Stimulated activated memory B cell treated with anti-CD40 and anti-IgM and Interleukin-4, amounts not matched to agents 10 μg/mL and 1 μg/mL and 100 μg/mL, for 72 hours (primary cell): ENCODE measurements at regions not wholly inside any gene's neighbourhood (a gene's known extent, or its start where the extent isn't known, plus 50 kb on each side); places are given as distances from the start of the nearest gene placed in this dataset.
"Not testable (repeated sequence)": the region's sequence is repeated elsewhere in the genome, so short reads cannot be mapped to it uniquely, and the experiment has no call there.

ENCODE experiments used
- ATAC-seq: fragments of 150-1000 bp; cut with Tn5 transposase; 2 replicates; pipeline ENCODE4 v1.10.0; 2021
- H3K27ac Mint-ChIP-seq: one replicate; pipeline ENCODE4 v1.8.0; 2022; ENCODE audit warnings: mild to moderate bottlenecking, mixed read lengths
- H3K27me3 Mint-ChIP-seq: one replicate; pipeline ENCODE4 v1.8.0; 2022; ENCODE audit warnings: mixed read lengths
- H3K36me3 Mint-ChIP-seq: one replicate; pipeline ENCODE4 v1.8.0; 2022; ENCODE audit warnings: mixed read lengths
- H3K4me1 Mint-ChIP-seq: one replicate; pipeline ENCODE4 v1.8.0; 2022; ENCODE audit warnings: mixed read lengths
- H3K4me3 Mint-ChIP-seq: one replicate; pipeline ENCODE4 v1.8.0; 2022; ENCODE audit warnings: mild to moderate bottlenecking, moderate library complexity, mixed read lengths
- H3K9me3 Mint-ChIP-seq: one replicate; pipeline ENCODE4 v1.8.0; 2022; ENCODE audit warnings: mixed read lengths

GRCh38 chr11:101267654-101268053 is 138.0 kb upstream of the PGR start:
- Mint-ChIP-seq H3K27ac (no peak overlapping the region), H3K4me1 (no peaks in the 10 kb centered on the region), H3K4me3 (no peak overlapping the region), H3K36me3 (no peaks in the 10 kb centered on the region), H3K9me3 (no peaks in the 10 kb centered on the region), H3K27me3 (no peaks in the 10 kb centered on the region)
- no peak for ATAC-seq

DNA sequence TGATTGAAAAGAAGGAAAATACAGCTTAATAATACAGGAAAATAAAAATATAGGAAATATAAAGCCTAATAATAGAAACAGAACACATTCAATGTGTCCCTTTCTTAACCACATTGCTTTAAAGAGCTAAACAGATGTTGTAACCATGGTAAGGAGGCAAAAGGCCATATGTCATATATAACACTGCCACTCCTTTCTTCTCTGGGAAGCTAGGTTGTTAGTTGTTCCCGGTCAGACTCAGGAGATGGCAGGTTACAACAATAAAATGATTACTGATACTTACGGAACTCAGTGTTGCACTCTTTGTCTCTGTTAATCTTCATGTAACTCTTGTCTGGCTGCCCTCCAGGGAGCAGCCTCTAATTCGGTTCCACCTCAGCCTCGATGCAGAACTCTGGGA is 134.7 kb upstream of the PGR start:
- no peak overlapping the region for H3K27ac Mint-ChIP-seq
- H3K4me1 Mint-ChIP-seq: no peaks in the 10 kb centered on the region
- H3K36me3 Mint-ChIP-seq: no peaks in the 10 kb centered on the region
- no peak overlapping the region for H3K4me3 Mint-ChIP-seq
- H3K27me3 Mint-ChIP-seq: no peaks in the 10 kb centered on the region
- no peaks in the 10 kb centered on the region for H3K9me3 Mint-ChIP-seq
- no peak for ATAC-seq

GRCh38 chr11:101262995-101263394 is 133.4 kb upstream of the PGR start:
- no peak for ATAC-seq
- no peaks in the 10 kb centered on the region for H3K4me1 Mint-ChIP-seq
- H3K4me3 Mint-ChIP-seq: no peak overlapping the region
- no peak overlapping the region for H3K27ac Mint-ChIP-seq
- no peaks in the 10 kb centered on the region for H3K36me3 Mint-ChIP-seq
- H3K27me3 Mint-ChIP-seq: no peaks in the 10 kb centered on the region
- H3K9me3 Mint-ChIP-seq: no peaks in the 10 kb centered on the region

GRCh38 chr11:101262258-101262657 is 132.6 kb upstream of the PGR start:
- no peaks in the 10 kb centered on the region for H3K27me3 Mint-ChIP-seq
- no peaks in the 10 kb centered on the region for H3K9me3 Mint-ChIP-seq

GRCh38 chr11:101255036-101255435 is 125.4 kb upstream of the PGR start:
- H3K27ac Mint-ChIP-seq: no peak overlapping the region
- no peaks in the 10 kb centered on the region for H3K9me3 Mint-ChIP-seq
- H3K36me3 Mint-ChIP-seq: no peaks in the 10 kb centered on the region
- H3K27me3 Mint-ChIP-seq: no peaks in the 10 kb centered on the region
- peaks cover 8% of the 10 kb centered on the region for H3K4me1 Mint-ChIP-seq
- H3K4me3 Mint-ChIP-seq: no peak overlapping the region
- ATAC-seq: no peak

More at GRCh38 chr11:101262258-101262657, 132.6 kb upstream of the PGR start:
- Mint-ChIP-seq H3K27ac (no peak overlapping the region), H3K4me3 (no peak overlapping the region), H3K4me1 (no peaks in the 10 kb centered on the region), H3K36me3 (no peaks in the 10 kb centered on the region)
- no peak for ATAC-seq

DNA sequence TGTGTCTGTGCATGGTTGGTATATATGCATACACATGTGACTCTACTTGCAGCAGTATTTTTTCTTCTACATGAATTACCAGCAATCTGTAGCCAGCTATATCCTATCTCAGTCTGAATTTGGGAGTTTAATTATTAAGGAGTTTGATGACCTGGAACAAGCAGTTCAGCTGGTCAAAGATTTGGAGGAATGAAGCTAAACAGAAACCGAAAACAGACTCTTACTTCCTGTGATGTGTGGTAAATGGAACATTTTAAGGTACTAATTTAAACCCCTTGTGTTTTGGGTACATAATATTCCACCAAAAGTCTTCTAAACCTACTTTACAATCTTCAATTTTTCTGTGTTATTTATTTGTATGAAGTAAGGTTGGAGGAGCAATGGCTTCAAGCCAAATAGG is 124.4 kb upstream of the PGR start:
- H3K36me3 Mint-ChIP-seq: no peaks in the 10 kb centered on the region
- H3K4me3 Mint-ChIP-seq: no peak overlapping the region
- H3K9me3 Mint-ChIP-seq: no peaks in the 10 kb centered on the region
- no peak for ATAC-seq
- no peak overlapping the region for H3K27ac Mint-ChIP-seq
- peaks cover 8% of the 10 kb centered on the region for H3K4me1 Mint-ChIP-seq
- H3K27me3 Mint-ChIP-seq: no peaks in the 10 kb centered on the region

GRCh38 chr11:101245635-101246034 is 116.0 kb upstream of the PGR start:
- H3K36me3 Mint-ChIP-seq, ATAC-seq, H3K4me3 Mint-ChIP-seq, H3K27me3 Mint-ChIP-seq, H3K4me1 Mint-ChIP-seq, H3K27ac Mint-ChIP-seq, H3K9me3 Mint-ChIP-seq: not testable (repeated sequence)

- H3K27ac Mint-ChIP-seq, H3K9me3 Mint-ChIP-seq, ATAC-seq, H3K36me3 Mint-ChIP-seq, H3K4me1 Mint-ChIP-seq, H3K27me3 Mint-ChIP-seq, H3K4me3 Mint-ChIP-seq: not testable (repeated sequence)
Observed at GRCh38 chr11:101245081-101245480, 115.5 kb upstream of the PGR start.

GRCh38 chr11:101241160-101241795 is 111.7 kb upstream of the PGR start:
- ATAC-seq: peak; percentile 59

DNA sequence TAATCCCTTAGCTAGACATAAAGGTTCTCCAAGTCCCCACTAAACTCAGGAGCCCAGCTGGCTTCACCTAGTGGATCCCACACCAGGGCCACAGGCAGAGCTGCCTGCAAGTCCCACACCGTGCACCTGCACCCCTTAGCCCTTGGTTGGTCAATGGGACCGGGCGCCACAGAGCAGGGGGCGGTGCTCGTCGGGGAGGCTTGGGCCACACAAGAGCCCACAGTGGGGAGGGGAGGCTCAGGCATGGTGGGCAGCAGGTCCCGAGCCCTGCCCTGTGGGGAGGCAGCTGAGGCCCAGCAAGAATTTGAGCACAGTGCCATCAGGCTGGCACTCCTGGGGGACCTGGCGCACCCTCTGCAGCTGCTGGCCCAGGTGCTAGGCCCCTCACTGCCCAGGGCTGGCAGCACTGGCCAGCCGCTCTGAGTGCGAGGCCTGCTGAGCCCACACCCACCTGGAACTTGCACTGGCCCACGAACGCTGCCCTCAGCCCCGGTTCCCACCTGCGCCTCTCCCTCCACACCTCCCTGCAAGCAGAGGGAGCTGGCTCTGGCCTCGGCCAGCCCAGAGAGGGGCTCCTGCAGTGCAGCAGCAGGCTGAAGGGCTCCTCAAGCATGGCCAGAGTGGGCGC is 101.7 kb upstream of the PGR start:
- H3K27ac Mint-ChIP-seq, H3K4me3 Mint-ChIP-seq, H3K9me3 Mint-ChIP-seq, ATAC-seq, H3K4me1 Mint-ChIP-seq, H3K36me3 Mint-ChIP-seq, H3K27me3 Mint-ChIP-seq: not testable (repeated sequence)

More at GRCh38 chr11:101241160-101241795, 111.7 kb upstream of the PGR start:
- Mint-ChIP-seq H3K4me1 (peaks cover 7% of the 10 kb centered on the region), H3K27ac (no peak overlapping the region), H3K4me3 (no peak overlapping the region), H3K27me3 (no peaks in the 10 kb centered on the region), H3K9me3 (no peaks in the 10 kb centered on the region), H3K36me3 (no peaks in the 10 kb centered on the region)

DNA sequence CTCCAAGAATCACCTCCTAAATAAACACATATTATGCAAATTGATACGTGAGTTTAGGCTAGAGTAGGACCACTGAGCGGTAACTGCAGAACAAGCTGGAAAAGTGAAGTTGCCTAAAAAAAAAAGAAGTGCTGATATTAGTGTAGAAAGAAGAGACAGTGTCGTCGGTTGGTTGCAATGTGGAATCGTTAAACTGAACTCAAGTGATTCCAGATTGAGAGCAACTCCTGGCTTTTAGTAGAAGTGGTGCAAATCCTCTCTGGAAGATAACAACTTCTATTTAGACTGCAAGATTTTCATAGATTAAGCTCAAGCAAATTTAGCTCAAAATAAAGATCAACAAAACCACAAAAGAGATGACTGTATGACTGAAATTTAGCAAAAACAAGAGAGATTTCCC is 97.0 kb upstream of the PGR start:
- H3K36me3 Mint-ChIP-seq: no peaks in the 10 kb centered on the region
- no peak overlapping the region for H3K4me3 Mint-ChIP-seq
- H3K27me3 Mint-ChIP-seq: no peaks in the 10 kb centered on the region
- H3K9me3 Mint-ChIP-seq: peaks cover 11% of the 10 kb centered on the region
- ATAC-seq: no peak
- no peak overlapping the region for H3K27ac Mint-ChIP-seq
- H3K4me1 Mint-ChIP-seq: no peaks in the 10 kb centered on the region

DNA sequence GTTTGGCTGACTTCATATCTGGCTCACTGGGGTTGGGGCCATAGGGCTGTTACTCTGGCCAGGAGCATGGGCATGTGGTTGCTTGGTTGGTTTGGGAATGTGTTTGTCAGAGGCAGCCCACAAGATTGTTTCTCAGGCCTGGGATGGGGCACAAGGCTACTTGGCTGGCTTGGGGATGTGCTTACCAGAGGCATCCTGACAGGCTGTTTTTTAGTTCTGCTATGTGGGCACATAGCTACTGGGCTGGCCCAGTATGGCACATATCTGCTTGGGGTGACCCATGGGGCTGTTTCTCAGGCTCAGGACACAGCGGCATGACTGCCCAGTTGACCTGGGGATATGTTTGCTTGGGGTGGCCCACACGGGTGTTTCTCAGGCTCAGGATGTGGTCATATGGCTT is 94.6 kb upstream of the PGR start:
- Mint-ChIP-seq H3K36me3 (no peaks in the 10 kb centered on the region), H3K4me3 (no peak overlapping the region), H3K27ac (no peak overlapping the region), H3K27me3 (no peaks in the 10 kb centered on the region), H3K4me1 (no peaks in the 10 kb centered on the region), H3K9me3 (peaks cover 18% of the 10 kb centered on the region)
- ATAC-seq: no peak

DNA sequence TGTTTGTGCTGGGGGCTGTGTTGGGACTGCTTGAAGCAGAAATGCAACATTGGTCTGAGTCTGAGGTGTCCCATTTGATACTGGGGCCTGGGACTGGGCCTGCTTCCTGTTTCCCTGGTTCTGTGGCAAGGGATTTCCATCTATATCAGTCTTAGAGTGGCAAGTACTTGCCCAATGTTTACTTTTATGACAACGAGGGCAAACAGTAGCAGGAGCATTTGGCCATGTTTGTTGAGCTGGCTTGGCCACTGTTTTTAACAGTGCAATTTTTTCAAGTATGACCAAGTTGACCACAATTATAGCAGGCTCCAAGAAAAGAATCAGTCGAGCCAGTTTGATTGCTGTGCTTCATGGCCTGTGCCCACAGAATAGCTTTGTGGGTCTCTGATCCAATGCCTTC is 88.5 kb upstream of the PGR start:
- ATAC-seq, H3K27me3 Mint-ChIP-seq, H3K4me3 Mint-ChIP-seq, H3K36me3 Mint-ChIP-seq, H3K27ac Mint-ChIP-seq, H3K4me1 Mint-ChIP-seq: not testable (repeated sequence)
- H3K9me3 Mint-ChIP-seq: peaks cover 22% of the 10 kb centered on the region

DNA sequence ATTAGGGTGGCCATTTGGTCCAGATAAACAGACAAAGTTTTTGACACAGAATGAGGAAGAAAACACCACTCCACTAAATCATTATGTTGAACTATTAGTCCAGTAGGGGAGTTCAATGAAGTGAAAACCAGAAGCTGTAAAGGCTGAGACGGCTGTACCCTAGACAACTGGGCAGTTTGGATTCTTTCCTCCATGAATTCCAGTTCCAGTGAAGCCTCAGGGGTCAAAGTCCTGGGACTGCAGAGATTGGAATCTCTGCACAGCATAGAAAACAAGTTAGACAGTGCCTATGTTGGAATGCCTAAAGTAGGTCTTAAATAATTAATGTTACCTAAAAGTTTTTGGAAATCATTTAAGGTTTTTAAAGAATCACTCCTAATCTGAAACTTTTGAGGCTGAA is 86.5 kb upstream of the PGR start:
- not testable (repeated sequence) for H3K4me3 Mint-ChIP-seq, ATAC-seq, H3K27me3 Mint-ChIP-seq, H3K27ac Mint-ChIP-seq, H3K4me1 Mint-ChIP-seq, H3K36me3 Mint-ChIP-seq
- H3K9me3 Mint-ChIP-seq: peaks cover 30% of the 10 kb centered on the region

DNA sequence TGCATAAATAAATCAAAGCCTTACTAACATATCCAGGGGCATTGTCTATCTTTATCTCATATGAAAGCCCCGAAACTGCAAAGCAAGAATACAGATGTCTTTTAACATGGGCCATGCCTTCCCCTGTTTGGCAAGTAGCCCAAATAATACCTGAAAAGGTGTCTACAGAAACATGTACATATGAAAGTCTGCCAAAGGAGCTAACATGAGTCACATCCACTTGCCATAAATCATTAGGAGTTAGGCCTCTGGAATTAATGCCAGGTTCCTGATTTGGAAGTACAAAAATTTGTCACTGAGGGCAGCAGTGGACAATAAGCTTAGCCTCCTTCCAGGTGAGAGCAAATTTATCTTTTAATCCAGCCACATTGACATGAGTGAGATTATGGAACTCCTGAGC is 85.5 kb upstream of the PGR start:
- no peaks in the 10 kb centered on the region for H3K36me3 Mint-ChIP-seq
- H3K27me3 Mint-ChIP-seq: peaks cover 12% of the 10 kb centered on the region
- H3K4me1 Mint-ChIP-seq: no peaks in the 10 kb centered on the region
- ATAC-seq: no peak
- H3K4me3 Mint-ChIP-seq: no peak overlapping the region
- no peak overlapping the region for H3K27ac Mint-ChIP-seq
- peaks cover 28% of the 10 kb centered on the region for H3K9me3 Mint-ChIP-seq

- H3K27me3 Mint-ChIP-seq: peaks cover 16% of the 10 kb centered on the region
- no peak overlapping the region for H3K27ac Mint-ChIP-seq
Observed at GRCh38 chr11:101211407-101211975, 81.9 kb upstream of the PGR start.

More at GRCh38 chr11:101211407-101211975, 81.9 kb upstream of the PGR start:
- Mint-ChIP-seq H3K4me1 (no peaks in the 10 kb centered on the region), H3K4me3 (no peak overlapping the region), H3K9me3 (peaks cover 23% of the 10 kb centered on the region), H3K36me3 (no peaks in the 10 kb centered on the region)
- ATAC-seq: no peak
